ENCODE measurements at regions not wholly inside any gene's neighbourhood (a gene's known extent, or its start where the extent isn't known, plus 50 kb on each side); places are given as distances from the start of the nearest gene placed in this dataset.
A peak's percentile ranks its signal among the peaks of the same experiment; 100 is the strongest.

GRCh38 chr5:4987431-4987830, 152.7 kb upstream of the ADAMTS16 start:
- DNase-seq: no peak

GRCh38 chr5:4989118-4989517, 151.0 kb upstream of the ADAMTS16 start:
- DNase-seq: no peak

- DNase-seq: no peak
Measured at GRCh38 chr5:4990017-4990416, 150.1 kb upstream of the ADAMTS16 start.

GRCh38 chr5:4990462-4990861, 149.7 kb upstream of the ADAMTS16 start:
- no peak for DNase-seq

- no peak for DNase-seq
Measured at GRCh38 chr5:4991925-4992324, 148.2 kb upstream of the ADAMTS16 start.

- DNase-seq: no peak
Measured at GRCh38 chr5:4995014-4995413, 145.1 kb upstream of the ADAMTS16 start.

GRCh38 chr5:5005353-5005752, 134.8 kb upstream of the ADAMTS16 start:
- DNase-seq: no peak

GRCh38 chr5:5006548-5006947, 133.6 kb upstream of the ADAMTS16 start:
- DNase-seq: no peak

- no peak for DNase-seq
Measured at GRCh38 chr5:5009240-5009639, 130.9 kb upstream of the ADAMTS16 start.

- DNase-seq: no peak
Measured at GRCh38 chr5:5011151-5011550, 129.0 kb upstream of the ADAMTS16 start.

- DNase-seq: no peak
Measured at GRCh38 chr5:5014586-5015235, 125.4 kb upstream of the ADAMTS16 start.

- DNase-seq: no peak
Measured at GRCh38 chr5:5017827-5018577, 122.1 kb upstream of the ADAMTS16 start.

- no peak for DNase-seq
Measured at GRCh38 chr5:5018578-5018970, 121.6 kb upstream of the ADAMTS16 start.

- no peak for DNase-seq
Measured at GRCh38 chr5:5021436-5021835, 118.7 kb upstream of the ADAMTS16 start.

GRCh38 chr5:5025098-5025773, 114.9 kb upstream of the ADAMTS16 start:
- DNase-seq: no peak

- peak; percentile 73 for DNase-seq
Measured at GRCh38 chr5:5025774-5026408, 114.2 kb upstream of the ADAMTS16 start.

- no peak for DNase-seq
Measured at GRCh38 chr5:5026409-5026785, 113.7 kb upstream of the ADAMTS16 start.

GRCh38 chr5:5031665-5032064, 108.5 kb upstream of the ADAMTS16 start:
- no peak for DNase-seq

GRCh38 chr5:5037674-5038073, 102.5 kb upstream of the ADAMTS16 start:
- DNase-seq: no peak

GRCh38 chr5:5039918-5040317, 100.2 kb upstream of the ADAMTS16 start:
- no peak for DNase-seq

GRCh38 chr5:5040712-5041111, 99.4 kb upstream of the ADAMTS16 start:
- DNase-seq: no peak

- DNase-seq: no peak
Measured at GRCh38 chr5:5042806-5043205, 97.3 kb upstream of the ADAMTS16 start.

GRCh38 chr5:5043346-5043745, 96.8 kb upstream of the ADAMTS16 start:
- no peak for DNase-seq
